Left lung (tissue), 4 donors: ENCODE measurements at regions not wholly inside any gene's neighbourhood (a gene's known extent, or its start where the extent isn't known, plus 50 kb on each side); places are given as distances from the start of the nearest gene placed in this dataset.

Experiments used
- ATAC-seq: fragments of 200-7000 bp; cut with Tn5 transposase; one replicate; pipeline ENCODE4 v1.9.1; 2020; ENCODE audit warnings: moderate library complexity
- DNase-seq, 4 donors: peaks; one replicate each; pipeline ENCODE4 v3.0.0-alpha.2; 2013 to 2020
- H3K27ac ChIP-seq, 2 donors: fragments of 200-600 bp; sonication (generic) in 1 of 2; one replicate each; pipeline versions ENCODE4 v1.5.0 to v1.8.0; 2020 to 2021
- H3K27me3 ChIP-seq, 2 donors: fragments of 200-600 bp; sonication (generic) in 1 of 2; one replicate each; pipeline versions ENCODE4 v1.5.0 to v1.8.0; 2020 to 2021
- H3K36me3 ChIP-seq, 2 donors: fragments of 200-600 bp; sonication (generic) in 1 of 2; one replicate each; pipeline versions ENCODE4 v1.5.0 to v1.8.0; 2020 to 2021
- H3K4me1 ChIP-seq, 2 donors: fragments of 200-600 bp; one replicate each; pipeline ENCODE4 v1.8.0; 2021
- H3K4me3 ChIP-seq, 2 donors: fragments of 200-600 bp; sonication (generic) in 1 of 2; one replicate each; pipeline versions ENCODE4 v1.5.0 to v1.8.0; 2020 to 2021; ENCODE audit warnings: mild to moderate bottlenecking in 1 of 2
- H3K9me3 ChIP-seq, 2 donors: fragments of 200-600 bp; sonication (generic) in 1 of 2; one replicate each; pipeline versions ENCODE4 v1.5.0 to v1.8.0; 2020 to 2021
- intact Hi-C, 2 donors: fragments of 100-400 bp; cut with DNase I; formaldehyde crosslinking; loops; one replicate each; pipeline versions ENCODE4 v1.11.2 to v1.14.2; 2022
- TF ChIP-seq, protein P1 (sequence below), 2 donors: fragments of 200-600 bp; sonication (generic) in 1 of 2; IDR thresholded peaks; one replicate each; pipeline versions ENCODE4 v1.5.0 to v1.8.0; 2021; ENCODE audit warnings: antibody characterized with exemption in 2 of 2
- donor health status: DM: no; HTN: yes; CAD: no.
- donor health status: DM: no; HTN: no; CAD: no.

DNA sequence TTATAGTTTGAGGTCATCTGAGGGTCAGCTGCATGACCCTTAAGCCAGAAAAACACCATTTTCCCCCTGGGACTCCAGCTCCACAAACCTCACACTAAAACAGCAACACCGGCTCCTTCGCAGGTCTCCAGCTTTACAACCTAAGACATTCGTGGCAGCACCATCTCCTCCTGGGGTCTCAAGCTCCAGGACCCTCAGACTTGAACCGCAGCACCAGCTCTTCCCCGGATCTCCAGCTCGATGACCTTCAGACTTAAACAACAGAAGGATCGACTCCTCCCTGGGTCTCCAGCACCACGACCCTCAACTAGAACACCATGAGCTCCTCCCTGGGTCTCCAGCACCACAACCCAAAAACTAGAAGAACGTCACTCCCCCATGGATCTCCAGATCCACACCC lies 233.7 kb upstream of the CNTN6 start:
- ATAC-seq = no peak

DNA sequence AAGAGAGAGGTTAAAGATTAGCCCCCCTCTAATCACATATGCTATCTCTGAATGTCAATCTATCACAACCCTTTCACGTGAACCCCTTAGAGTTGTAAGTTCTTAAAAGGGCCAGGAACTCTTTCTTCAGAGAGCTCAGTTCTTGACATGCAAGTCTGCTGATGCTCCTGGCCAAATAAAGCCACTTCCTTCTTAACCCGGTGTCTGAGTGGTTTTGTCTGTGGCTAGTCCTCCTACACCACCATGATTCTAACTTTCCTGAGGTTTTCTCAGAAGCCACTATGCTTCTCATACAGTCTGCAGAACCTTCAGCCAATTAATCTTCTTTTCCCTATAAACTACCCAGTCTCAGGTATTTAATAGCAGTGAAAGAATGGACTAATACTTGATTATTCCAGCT lies 231.1 kb upstream of the CNTN6 start:
- Histone ChIP-seq H3K27me3 (no peaks in the 10 kb centered on the region), H3K36me3 (no peaks in the 10 kb centered on the region), H3K4me1 (no peaks in the 10 kb centered on the region), H3K27ac (no peak overlapping the region), H3K4me3 (no peak overlapping the region), H3K9me3 (peaks cover 0 to 21% of the 10 kb centered on the region in 2 donors)
- ATAC-seq = no peak
- TF ChIP-seq, protein P1, sequence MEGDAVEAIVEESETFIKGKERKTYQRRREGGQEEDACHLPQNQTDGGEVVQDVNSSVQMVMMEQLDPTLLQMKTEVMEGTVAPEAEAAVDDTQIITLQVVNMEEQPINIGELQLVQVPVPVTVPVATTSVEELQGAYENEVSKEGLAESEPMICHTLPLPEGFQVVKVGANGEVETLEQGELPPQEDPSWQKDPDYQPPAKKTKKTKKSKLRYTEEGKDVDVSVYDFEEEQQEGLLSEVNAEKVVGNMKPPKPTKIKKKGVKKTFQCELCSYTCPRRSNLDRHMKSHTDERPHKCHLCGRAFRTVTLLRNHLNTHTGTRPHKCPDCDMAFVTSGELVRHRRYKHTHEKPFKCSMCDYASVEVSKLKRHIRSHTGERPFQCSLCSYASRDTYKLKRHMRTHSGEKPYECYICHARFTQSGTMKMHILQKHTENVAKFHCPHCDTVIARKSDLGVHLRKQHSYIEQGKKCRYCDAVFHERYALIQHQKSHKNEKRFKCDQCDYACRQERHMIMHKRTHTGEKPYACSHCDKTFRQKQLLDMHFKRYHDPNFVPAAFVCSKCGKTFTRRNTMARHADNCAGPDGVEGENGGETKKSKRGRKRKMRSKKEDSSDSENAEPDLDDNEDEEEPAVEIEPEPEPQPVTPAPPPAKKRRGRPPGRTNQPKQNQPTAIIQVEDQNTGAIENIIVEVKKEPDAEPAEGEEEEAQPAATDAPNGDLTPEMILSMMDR (IDR thresholded peaks at IDR 0.05) = no peak
- no peak for DNase-seq
- intact Hi-C loops = no loop called here

More for the DNA sequence above, 233.7 kb upstream of the CNTN6 start:
- Histone ChIP-seq H3K9me3 (peaks cover 0 to 21% of the 10 kb centered on the region in 2 donors), H3K4me1 (no peaks in the 10 kb centered on the region), H3K27me3 (no peaks in the 10 kb centered on the region), H3K4me3 (no peak overlapping the region), H3K36me3 (no peaks in the 10 kb centered on the region), H3K27ac (no peak overlapping the region)
- TF ChIP-seq, protein P1 (IDR thresholded peaks at IDR 0.05) = no peak
- DNase-seq = no peak
- intact Hi-C loops = no loop called here

DNA sequence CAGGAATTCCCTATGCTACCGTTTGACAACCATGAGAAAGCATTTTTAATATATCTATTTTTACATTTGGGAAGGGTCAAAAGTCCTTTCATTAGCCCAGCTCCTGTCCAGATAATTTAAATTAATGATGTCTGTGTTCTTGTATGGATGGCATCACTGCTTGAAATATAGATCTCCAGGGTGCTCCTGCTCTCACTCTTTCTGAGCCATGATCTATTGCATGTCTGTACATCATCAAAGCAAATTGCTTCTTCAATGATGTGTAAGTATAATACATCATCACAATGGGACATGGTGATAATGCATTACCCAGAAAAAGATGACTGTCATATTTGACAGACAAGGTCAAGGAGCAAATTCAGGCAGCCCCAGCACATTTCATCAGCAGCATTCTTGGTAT lies 223.6 kb upstream of the CNTN6 start:
- H3K4me1 ChIP-seq = no peaks in the 10 kb centered on the region
- no peaks in the 10 kb centered on the region for H3K27me3 ChIP-seq
- H3K27ac ChIP-seq = no peak overlapping the region
- TF ChIP-seq, protein P1 (IDR thresholded peaks at IDR 0.05) = no peak
- no peaks in the 10 kb centered on the region for H3K36me3 ChIP-seq
- DNase-seq (no peak), ATAC-seq (no peak)
- H3K9me3 ChIP-seq = no peaks in the 10 kb centered on the region
- H3K4me3 ChIP-seq = no peak overlapping the region
- intact Hi-C loops = no loop called here

DNA sequence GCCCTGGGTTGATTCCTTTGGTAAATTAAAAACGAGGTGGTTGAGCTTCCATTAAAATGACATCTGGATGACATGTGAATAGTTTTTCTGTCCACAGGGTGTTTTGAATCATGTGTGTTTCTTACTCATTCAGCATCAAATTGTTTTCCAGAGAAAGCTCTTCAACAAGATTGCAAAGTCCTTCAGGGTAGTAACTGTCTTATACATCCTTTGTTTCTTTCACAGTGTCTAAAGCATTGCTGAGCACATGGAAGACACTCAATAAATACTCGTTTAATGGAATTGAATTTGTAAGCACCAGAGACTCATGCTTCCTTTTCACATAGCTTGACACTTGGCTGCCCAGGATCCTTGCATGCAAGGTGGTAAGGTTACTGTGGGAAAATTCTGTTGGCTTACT lies 223.1 kb upstream of the CNTN6 start:
- no peak overlapping the region for H3K27ac ChIP-seq
- DNase-seq (no peak), ATAC-seq (no peak)
- no peaks in the 10 kb centered on the region for H3K4me1 ChIP-seq
- TF ChIP-seq, protein P1 (IDR thresholded peaks at IDR 0.05) = no peak
- no peaks in the 10 kb centered on the region for H3K36me3 ChIP-seq
- H3K4me3 ChIP-seq = no peak overlapping the region
- intact Hi-C loops = no loop called here
- H3K27me3 ChIP-seq = no peaks in the 10 kb centered on the region
- no peaks in the 10 kb centered on the region for H3K9me3 ChIP-seq

DNA sequence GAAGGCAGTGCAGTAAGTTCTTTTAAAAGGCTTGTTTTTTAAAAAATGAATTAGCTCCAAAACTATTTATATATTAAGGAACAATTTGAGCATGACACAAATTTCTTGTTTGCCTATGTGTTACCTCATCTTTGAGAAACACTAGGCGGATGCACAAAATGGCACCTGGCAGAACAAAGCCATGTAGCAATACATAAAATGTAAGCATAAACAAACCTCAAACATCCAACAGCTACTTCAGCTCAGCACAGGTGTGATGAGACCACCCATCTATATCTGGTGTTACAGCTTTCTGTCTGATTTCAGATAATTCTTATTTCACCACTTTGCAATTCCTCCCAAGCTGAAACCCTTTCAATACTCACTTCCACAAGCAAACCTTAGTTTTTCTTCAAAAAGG lies 221.2 kb upstream of the CNTN6 start:
- no peaks in the 10 kb centered on the region for H3K9me3 ChIP-seq
- ATAC-seq = no peak
- intact Hi-C loops = no loop called here
- H3K27ac ChIP-seq = no peak overlapping the region
- H3K36me3 ChIP-seq = no peaks in the 10 kb centered on the region
- no peaks in the 10 kb centered on the region for H3K4me1 ChIP-seq
- H3K4me3 ChIP-seq = no peak overlapping the region
- no peak for DNase-seq
- no peaks in the 10 kb centered on the region for H3K27me3 ChIP-seq
- TF ChIP-seq, protein P1 (IDR thresholded peaks at IDR 0.05) = no peak
